Psoas muscle (tissue), 7 donors: ENCODE measurements at regions not wholly inside any gene's neighbourhood (a gene's known extent, or its start where the extent isn't known, plus 50 kb on each side); places are given as distances from the start of the nearest gene placed in this dataset.

ENCODE experiments used
- ATAC-seq, 4 donors: fragments of 200-7000 bp; cut with Tn5 transposase; one replicate each; pipeline ENCODE4 v1.9.1; 2020; ENCODE audit warnings: moderate library complexity in 3 of 4, mild to moderate bottlenecking in 2 of 4
- DNase-seq, 2 donors: peaks; one replicate each; pipeline ENCODE4 v3.0.0-alpha.2; 2020
- H3K27ac ChIP-seq: fragments of 200-600 bp; one replicate; pipeline ENCODE4 v1.8.0; 2022
- H3K27me3 ChIP-seq, 3 donors: fragments of 200-600 bp in 1 of 3; one replicate each; pipeline versions ENCODE4 v1.6.1 to v1.8.0; 2013 to 2022; ENCODE audit warnings: low read length in 2 of 3, mild to moderate bottlenecking in 2 of 3, moderate library complexity in 1 of 3; ENCODE audit not compliant: insufficient read depth in 3 of 3
- H3K36me3 ChIP-seq, 2 donors: fragments of 200-600 bp in 1 of 2; one replicate each; pipeline versions ENCODE4 v1.6.1 to v1.8.0; 2013 to 2022; ENCODE audit warnings: low read depth in 1 of 2, mild to moderate bottlenecking in 1 of 2, moderate library complexity in 1 of 2; ENCODE audit not compliant: insufficient read depth in 1 of 2
- H3K4me1 ChIP-seq: fragments of 200-600 bp; one replicate; pipeline ENCODE4 v1.8.0; 2022
- H3K4me3 ChIP-seq: fragments of 200-600 bp; one replicate; pipeline ENCODE4 v1.8.0; 2022; ENCODE audit warnings: mild to moderate bottlenecking
- H3K9me3 ChIP-seq: fragments of 200-600 bp; one replicate; pipeline ENCODE4 v1.8.0; 2022
- WGBS, 3 donors: extraction: QIAGEN DNeasy Blood & Tissue Kit; methylation state at CpG; one replicate each; pipeline versions ENCODE4 v1.1.6 to v1.1.7; 2013; 5-methylcytosine and 5-hydroxymethylcytosine counted together
- intact Hi-C, 2 donors: fragments of 100-400 bp; cut with DNase I; formaldehyde crosslinking; loops; one replicate each; pipeline versions ENCODE4 v1.11.0 to v1.14.2; 2022
- TF ChIP-seq, protein P1 (sequence below): fragments of 200-600 bp; IDR thresholded peaks from one replicate; pipeline ENCODE4 v1.8.0; 2022; ENCODE audit warnings: antibody characterized with exemption
- donor health status: healthy with polysubstance abuse.
- donor health status: DM: no; HTN: no; CAD: no; lungs with moderate emphysema.
- donor health status: Bipolar disorder and iron deficiency.
- donor health status: healthy.
- donor health status: DM: yes; HTN: yes; CAD: no.
- donor health status: DM: no; HTN: no; CAD: no.
- donor health status: DM: yes; HTN: yes; CAD: no.

DNA sequence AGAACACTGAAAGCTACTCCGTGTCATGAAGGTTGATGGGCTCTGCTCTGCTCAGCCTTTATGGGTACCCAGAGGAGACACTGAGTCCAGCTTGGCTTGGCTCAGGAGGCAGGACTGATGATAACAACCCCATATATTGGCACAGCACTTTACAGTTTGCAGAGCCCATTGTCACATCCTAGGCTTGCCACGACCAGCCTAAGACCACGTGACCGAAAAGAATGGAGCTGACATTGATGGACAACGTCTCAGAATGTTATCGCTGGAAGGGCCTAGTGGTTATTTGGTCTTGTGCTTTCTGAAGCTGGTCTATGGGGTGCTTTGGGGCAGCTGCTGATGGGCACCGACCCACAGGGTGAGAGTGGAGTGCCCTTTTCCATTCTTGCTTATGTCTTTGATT, 72.9 kb upstream of the RUNX3 start:
- ATAC-seq (no peak), DNase-seq (no peak)
- Histone ChIP-seq H3K27me3 (peaks cover 0 to 20% (median 9%) of the 10 kb centered on the region in 3 donors), H3K9me3 (no peaks in the 10 kb centered on the region), H3K36me3 (no peaks in the 10 kb centered on the region), H3K4me3 (no peak overlapping the region), H3K4me1 (no peaks in the 10 kb centered on the region), H3K27ac (no peak overlapping the region)
- TF ChIP-seq, protein P1, sequence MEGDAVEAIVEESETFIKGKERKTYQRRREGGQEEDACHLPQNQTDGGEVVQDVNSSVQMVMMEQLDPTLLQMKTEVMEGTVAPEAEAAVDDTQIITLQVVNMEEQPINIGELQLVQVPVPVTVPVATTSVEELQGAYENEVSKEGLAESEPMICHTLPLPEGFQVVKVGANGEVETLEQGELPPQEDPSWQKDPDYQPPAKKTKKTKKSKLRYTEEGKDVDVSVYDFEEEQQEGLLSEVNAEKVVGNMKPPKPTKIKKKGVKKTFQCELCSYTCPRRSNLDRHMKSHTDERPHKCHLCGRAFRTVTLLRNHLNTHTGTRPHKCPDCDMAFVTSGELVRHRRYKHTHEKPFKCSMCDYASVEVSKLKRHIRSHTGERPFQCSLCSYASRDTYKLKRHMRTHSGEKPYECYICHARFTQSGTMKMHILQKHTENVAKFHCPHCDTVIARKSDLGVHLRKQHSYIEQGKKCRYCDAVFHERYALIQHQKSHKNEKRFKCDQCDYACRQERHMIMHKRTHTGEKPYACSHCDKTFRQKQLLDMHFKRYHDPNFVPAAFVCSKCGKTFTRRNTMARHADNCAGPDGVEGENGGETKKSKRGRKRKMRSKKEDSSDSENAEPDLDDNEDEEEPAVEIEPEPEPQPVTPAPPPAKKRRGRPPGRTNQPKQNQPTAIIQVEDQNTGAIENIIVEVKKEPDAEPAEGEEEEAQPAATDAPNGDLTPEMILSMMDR = no peak
- intact Hi-C loops = no loop called here
- WGBS, 3 donors = 78 to 92% (median 91%) methylated on average over 7 of the region's 7 CpGs

DNA sequence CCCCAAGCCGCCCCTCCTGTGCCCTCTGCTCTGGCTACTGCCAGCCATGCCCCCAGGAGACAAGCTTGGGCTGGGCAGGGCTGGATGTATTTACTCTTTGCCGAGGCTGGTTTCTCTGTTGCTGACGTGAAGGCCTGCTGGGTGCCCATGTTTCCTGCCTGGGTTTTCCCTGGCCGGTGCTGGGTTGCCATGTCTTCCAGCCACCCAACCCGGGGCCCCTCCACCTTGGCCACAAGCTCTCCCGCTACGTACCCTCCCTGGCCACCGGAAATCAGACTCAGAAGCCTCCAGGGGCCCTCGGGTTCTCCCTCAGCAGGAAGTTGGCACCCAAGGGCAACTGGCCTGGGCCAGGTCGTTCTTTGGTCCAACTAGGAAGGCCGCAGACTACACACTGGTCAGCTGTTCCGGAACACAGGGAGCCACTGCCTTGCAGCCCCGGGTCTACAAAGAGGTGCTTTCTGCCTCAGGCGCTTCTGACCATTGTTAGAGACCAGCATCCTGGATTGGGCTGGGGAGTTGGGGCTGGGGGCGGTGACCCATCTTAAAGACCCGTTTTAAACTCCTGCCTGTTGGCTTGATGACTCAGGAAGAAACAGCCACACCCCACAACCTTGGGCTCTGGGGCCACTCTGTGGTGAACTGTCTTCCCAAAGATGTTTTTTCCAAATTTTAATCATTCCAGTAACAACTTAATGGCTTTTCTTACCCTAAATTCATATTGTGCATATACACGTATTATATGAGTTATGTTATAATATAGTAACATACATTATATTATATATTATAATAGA, 71.2 kb upstream of the RUNX3 start:
- Histone ChIP-seq H3K4me3 (no peak overlapping the region), H3K36me3 (no peaks in the 10 kb centered on the region), H3K27me3 (peaks cover 0 to 5% (median 3%) of the 10 kb centered on the region in 3 donors), H3K4me1 (no peaks in the 10 kb centered on the region), H3K27ac (no peak overlapping the region), H3K9me3 (no peaks in the 10 kb centered on the region)
- TF ChIP-seq, protein P1 = no peak
- intact Hi-C loops = no loop called here
- DNase-seq = peak in 1 of 2 donors; percentile 34
- ATAC-seq = no peak
- WGBS, 3 donors = 63 to 78% (median 72%) methylated on average over 17 of the region's 17 CpGs

DNA sequence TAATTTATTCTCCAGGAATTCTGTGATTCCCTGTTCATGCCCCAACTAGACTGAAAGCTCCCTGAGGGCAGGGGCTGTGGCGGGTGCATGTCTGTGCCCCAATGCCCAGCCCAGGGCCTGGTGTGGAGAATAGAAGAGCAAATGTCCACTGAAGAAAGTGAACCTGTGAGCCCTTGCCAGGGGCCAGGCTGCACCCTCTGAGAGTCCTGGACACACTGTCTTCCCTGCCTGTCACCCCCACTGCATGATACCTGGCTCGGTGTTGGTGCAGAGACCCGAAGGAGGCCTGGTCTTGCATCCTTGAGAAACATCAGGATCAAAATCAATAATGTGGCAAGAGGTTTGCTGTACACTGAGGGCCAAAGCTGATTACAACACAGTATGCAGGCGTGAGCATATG, 69.8 kb upstream of the RUNX3 start:
- DNase-seq = peak in 1 of 2 donors; percentile 33
- WGBS, 3 donors = 67 to 95% (median 79%) methylated on average over 4 of the region's 4 CpGs

DNA sequence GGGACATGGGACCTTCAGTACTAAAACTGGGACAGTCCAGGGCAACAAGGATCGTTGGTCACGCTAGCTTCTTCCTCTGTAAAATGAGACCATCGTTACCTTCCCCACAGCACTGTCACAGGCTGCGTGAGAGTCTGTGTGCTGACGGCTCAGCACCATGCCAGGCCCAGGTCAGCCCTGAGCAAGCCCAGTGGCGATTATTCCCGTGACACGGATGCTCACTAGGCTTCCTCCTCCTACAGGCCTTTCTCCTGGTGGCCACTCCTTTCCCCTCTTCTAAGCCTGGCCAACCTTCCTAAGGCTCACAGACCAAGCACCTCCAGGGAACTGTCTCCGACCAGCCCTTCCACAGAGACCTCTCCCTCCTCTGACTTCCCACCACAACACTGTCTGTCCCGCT, 69.3 kb upstream of the RUNX3 start:
- DNase-seq (peak in 1 of 2 donors; percentile 5), ATAC-seq (no peak)
- intact Hi-C loops = no loop called here
- H3K27ac ChIP-seq = no peak overlapping the region
- TF ChIP-seq, protein P1 = no peak
- H3K27me3 ChIP-seq = no peaks in the 10 kb centered on the region
- 74 to 77% (median 77%) methylated on average over 10 of the region's 10 CpGs for WGBS, 3 donors
- no peaks in the 10 kb centered on the region for H3K36me3 ChIP-seq
- no peaks in the 10 kb centered on the region for H3K9me3 ChIP-seq
- no peaks in the 10 kb centered on the region for H3K4me1 ChIP-seq
- no peak overlapping the region for H3K4me3 ChIP-seq

More for the DNA sequence above, 69.8 kb upstream of the RUNX3 start:
- H3K4me1 ChIP-seq = no peaks in the 10 kb centered on the region
- H3K9me3 ChIP-seq = no peaks in the 10 kb centered on the region
- H3K4me3 ChIP-seq = no peak overlapping the region
- H3K36me3 ChIP-seq = no peaks in the 10 kb centered on the region
- TF ChIP-seq, protein P1 = no peak
- intact Hi-C loops = no loop called here
- H3K27ac ChIP-seq = no peak overlapping the region
- ATAC-seq = no peak
- H3K27me3 ChIP-seq = no peaks in the 10 kb centered on the region
